ENCODE measurements at regions not wholly inside any gene's neighbourhood (a gene's known extent, or its start where the extent isn't known, plus 50 kb on each side); places are given as distances from the start of the nearest gene placed in this dataset.
"Not testable (repeated sequence)": the region's sequence is repeated elsewhere in the genome, so short reads cannot be mapped to it uniquely, and the experiment has no call there.

DNA sequence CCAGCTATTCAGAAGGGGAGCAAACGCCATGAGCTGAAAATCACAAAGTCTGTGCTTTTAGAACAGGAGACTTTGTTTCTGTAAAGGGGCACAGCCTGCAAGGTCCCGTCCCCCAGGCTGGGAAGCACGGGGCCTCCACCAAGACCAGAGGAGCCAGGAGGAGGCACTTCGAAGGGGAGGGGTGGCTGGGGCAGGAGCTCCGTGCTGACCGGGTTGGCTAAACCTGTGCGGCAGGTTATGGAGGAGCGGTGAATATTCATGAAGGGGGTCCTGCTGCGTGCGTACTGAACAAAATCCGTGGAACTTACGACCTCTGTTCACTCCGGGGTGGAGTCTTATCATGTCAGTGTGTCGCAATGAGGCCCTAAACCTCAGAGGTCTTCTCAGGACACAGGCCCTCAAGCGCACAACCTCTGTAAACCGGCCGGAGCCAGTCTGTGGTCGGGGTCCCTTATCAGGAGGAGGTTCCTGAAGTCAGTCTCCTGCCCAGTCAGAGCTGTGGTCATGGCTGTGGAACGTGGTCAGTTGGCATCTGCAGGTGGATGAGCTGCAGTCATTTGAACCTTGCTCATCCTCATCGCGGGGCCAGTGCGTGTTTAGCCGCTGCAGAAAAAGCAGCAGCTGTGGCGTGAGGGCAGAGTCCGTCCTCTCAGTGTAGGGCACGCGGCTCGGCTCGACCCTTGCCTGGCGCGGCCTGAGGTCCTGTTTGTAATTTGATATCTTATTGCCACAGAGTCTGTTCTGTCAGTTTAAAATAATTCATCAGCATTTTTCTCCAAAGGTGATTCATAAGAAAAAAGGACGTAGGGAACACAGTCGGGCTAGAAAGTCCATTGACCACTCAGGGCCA lies 5507.7 kb upstream of the TPTE start:
- DNase-seq (ENCODE audit: unreplicated experiment); BruUV-seq (replicated peaks); H3K36me3 Mint-ChIP-seq (ENCODE audit: insufficient read depth, unreplicated experiment); H3K27me3 Mint-ChIP-seq (ENCODE audit: insufficient read depth, unreplicated experiment); H3K4me3 Mint-ChIP-seq (ENCODE audit: unreplicated experiment); H3K9me3 Mint-ChIP-seq (ENCODE audit: unreplicated experiment); H3K27ac Mint-ChIP-seq (ENCODE audit: low read depth, unreplicated experiment); H3K4me1 Mint-ChIP-seq (ENCODE audit: insufficient read depth, unreplicated experiment); POLR2A ChIA-PET; CTCF ChIA-PET; intact Hi-C loops (cut with micrococcal nuclease): not testable (repeated sequence)

DNA sequence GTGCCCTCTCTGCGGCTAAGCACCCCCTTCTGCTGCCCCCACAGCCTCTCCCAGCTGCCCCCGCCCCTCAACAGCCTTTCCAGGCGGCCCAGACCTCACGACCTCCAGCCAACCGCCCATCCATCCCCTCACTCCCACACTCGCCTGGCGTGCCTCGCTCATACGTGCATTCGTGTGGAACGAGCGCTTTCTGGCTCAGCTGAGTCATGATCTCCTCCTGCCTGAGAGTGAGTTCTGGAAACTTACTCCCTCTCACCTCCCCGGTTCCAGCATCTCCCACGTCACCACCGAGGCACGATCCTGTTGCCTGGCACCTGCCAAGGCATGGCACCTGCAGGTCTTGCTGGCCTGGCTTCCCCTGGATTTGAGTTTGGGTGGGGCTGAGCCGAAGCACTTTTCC lies 5506.2 kb upstream of the TPTE start:
- H3K9me3 Mint-ChIP-seq (ENCODE audit: unreplicated experiment); CTCF ChIA-PET; H3K4me1 Mint-ChIP-seq (ENCODE audit: insufficient read depth, unreplicated experiment); H3K27ac Mint-ChIP-seq (ENCODE audit: low read depth, unreplicated experiment); H3K36me3 Mint-ChIP-seq (ENCODE audit: insufficient read depth, unreplicated experiment); POLR2A ChIA-PET; BruUV-seq (replicated peaks); H3K27me3 Mint-ChIP-seq (ENCODE audit: insufficient read depth, unreplicated experiment); H3K4me3 Mint-ChIP-seq (ENCODE audit: unreplicated experiment); intact Hi-C loops (cut with micrococcal nuclease); DNase-seq (ENCODE audit: unreplicated experiment): not testable (repeated sequence)

DNA sequence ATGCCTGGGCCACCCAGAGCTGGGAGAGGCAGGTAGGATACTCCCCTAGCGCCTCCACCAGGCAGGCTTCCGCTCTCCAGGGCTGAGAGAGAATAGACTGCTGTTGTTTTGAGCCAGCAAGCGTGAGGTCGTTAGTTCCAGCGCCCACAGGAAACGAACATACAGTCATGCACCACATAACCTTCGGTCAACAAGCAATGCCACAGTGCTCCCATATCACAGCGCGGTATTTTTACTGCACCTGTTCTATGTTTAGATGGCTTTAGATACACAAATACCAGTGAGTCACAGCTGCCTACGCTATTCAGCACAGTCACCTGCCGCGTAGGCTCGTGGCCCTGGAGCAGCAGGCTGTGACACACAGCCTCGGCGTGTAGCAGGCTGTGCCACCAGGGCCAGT lies 5502.3 kb upstream of the TPTE start:
- H3K4me3 Mint-ChIP-seq (ENCODE audit: unreplicated experiment); BruUV-seq (replicated peaks); CTCF ChIA-PET; H3K36me3 Mint-ChIP-seq (ENCODE audit: insufficient read depth, unreplicated experiment); DNase-seq (ENCODE audit: unreplicated experiment); H3K4me1 Mint-ChIP-seq (ENCODE audit: insufficient read depth, unreplicated experiment); H3K9me3 Mint-ChIP-seq (ENCODE audit: unreplicated experiment); H3K27ac Mint-ChIP-seq (ENCODE audit: low read depth, unreplicated experiment); POLR2A ChIA-PET; H3K27me3 Mint-ChIP-seq (ENCODE audit: insufficient read depth, unreplicated experiment); intact Hi-C loops (cut with micrococcal nuclease): not testable (repeated sequence)

- H3K4me3 Mint-ChIP-seq (ENCODE audit: unreplicated experiment); H3K27me3 Mint-ChIP-seq (ENCODE audit: insufficient read depth, unreplicated experiment); H3K36me3 Mint-ChIP-seq (ENCODE audit: insufficient read depth, unreplicated experiment); POLR2A ChIA-PET; H3K9me3 Mint-ChIP-seq (ENCODE audit: unreplicated experiment); H3K4me1 Mint-ChIP-seq (ENCODE audit: insufficient read depth, unreplicated experiment); CTCF ChIA-PET; DNase-seq (ENCODE audit: unreplicated experiment); intact Hi-C loops (cut with micrococcal nuclease); BruUV-seq (replicated peaks); H3K27ac Mint-ChIP-seq (ENCODE audit: low read depth, unreplicated experiment): not testable (repeated sequence)
These were observed 5499.6 kb upstream of the TPTE start for GRCh38 chr21:5021815-5022214.

DNA sequence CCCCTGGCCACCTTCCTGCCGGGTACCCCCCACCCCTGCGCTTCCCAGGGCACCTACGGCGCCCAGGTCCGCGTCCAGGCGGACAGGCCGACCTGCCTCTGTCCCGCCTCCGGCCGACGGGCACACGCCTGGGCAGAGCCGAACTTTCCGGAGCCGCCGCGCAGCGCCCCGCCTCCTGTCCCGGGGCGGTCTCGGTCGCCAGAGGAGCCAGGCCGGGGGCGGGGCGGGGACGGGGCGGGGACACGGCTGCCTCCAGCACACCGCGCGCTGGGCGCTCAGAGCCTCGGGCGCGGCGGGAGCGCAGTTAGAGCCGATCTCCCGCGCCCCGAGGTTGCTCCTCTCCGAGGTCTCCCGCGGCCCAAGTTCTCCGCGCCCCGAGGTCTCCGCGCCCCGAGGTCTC lies 5499.1 kb upstream of the TPTE start:
- DNase-seq (ENCODE audit: unreplicated experiment); POLR2A ChIA-PET; H3K36me3 Mint-ChIP-seq (ENCODE audit: insufficient read depth, unreplicated experiment); BruUV-seq (replicated peaks); H3K4me1 Mint-ChIP-seq (ENCODE audit: insufficient read depth, unreplicated experiment); CTCF ChIA-PET; H3K27ac Mint-ChIP-seq (ENCODE audit: low read depth, unreplicated experiment); H3K27me3 Mint-ChIP-seq (ENCODE audit: insufficient read depth, unreplicated experiment); H3K9me3 Mint-ChIP-seq (ENCODE audit: unreplicated experiment); H3K4me3 Mint-ChIP-seq (ENCODE audit: unreplicated experiment); intact Hi-C loops (cut with micrococcal nuclease): not testable (repeated sequence)

GRCh38 chr21:5022748-5023147 lies 5498.6 kb upstream of the TPTE start:
- POLR2A ChIA-PET; DNase-seq (ENCODE audit: unreplicated experiment); H3K4me1 Mint-ChIP-seq (ENCODE audit: insufficient read depth, unreplicated experiment); H3K9me3 Mint-ChIP-seq (ENCODE audit: unreplicated experiment); H3K27ac Mint-ChIP-seq (ENCODE audit: low read depth, unreplicated experiment); H3K27me3 Mint-ChIP-seq (ENCODE audit: insufficient read depth, unreplicated experiment); CTCF ChIA-PET; H3K36me3 Mint-ChIP-seq (ENCODE audit: insufficient read depth, unreplicated experiment); intact Hi-C loops (cut with micrococcal nuclease); BruUV-seq (replicated peaks); H3K4me3 Mint-ChIP-seq (ENCODE audit: unreplicated experiment): not testable (repeated sequence)

GRCh38 chr21:5035147-5035546 lies 5486.2 kb upstream of the TPTE start:
- intact Hi-C loops (cut with micrococcal nuclease); H3K27ac Mint-ChIP-seq (ENCODE audit: low read depth, unreplicated experiment); H3K9me3 Mint-ChIP-seq (ENCODE audit: unreplicated experiment); H3K4me3 Mint-ChIP-seq (ENCODE audit: unreplicated experiment); H3K27me3 Mint-ChIP-seq (ENCODE audit: insufficient read depth, unreplicated experiment); DNase-seq (ENCODE audit: unreplicated experiment); POLR2A ChIA-PET; BruUV-seq (replicated peaks); H3K4me1 Mint-ChIP-seq (ENCODE audit: insufficient read depth, unreplicated experiment); H3K36me3 Mint-ChIP-seq (ENCODE audit: insufficient read depth, unreplicated experiment); CTCF ChIA-PET: not testable (repeated sequence)

GRCh38 chr21:5035587-5035986 lies 5485.8 kb upstream of the TPTE start:
- H3K9me3 Mint-ChIP-seq (ENCODE audit: unreplicated experiment); BruUV-seq (replicated peaks); DNase-seq (ENCODE audit: unreplicated experiment); CTCF ChIA-PET; H3K27ac Mint-ChIP-seq (ENCODE audit: low read depth, unreplicated experiment); POLR2A ChIA-PET; H3K36me3 Mint-ChIP-seq (ENCODE audit: insufficient read depth, unreplicated experiment); intact Hi-C loops (cut with micrococcal nuclease); H3K27me3 Mint-ChIP-seq (ENCODE audit: insufficient read depth, unreplicated experiment); H3K4me1 Mint-ChIP-seq (ENCODE audit: insufficient read depth, unreplicated experiment); H3K4me3 Mint-ChIP-seq (ENCODE audit: unreplicated experiment): not testable (repeated sequence)

GRCh38 chr21:5037606-5038331 lies 5483.6 kb upstream of the TPTE start:
- POLR2A ChIA-PET; H3K36me3 Mint-ChIP-seq (ENCODE audit: insufficient read depth, unreplicated experiment); BruUV-seq (replicated peaks); H3K27me3 Mint-ChIP-seq (ENCODE audit: insufficient read depth, unreplicated experiment); H3K4me3 Mint-ChIP-seq (ENCODE audit: unreplicated experiment); CTCF ChIA-PET; intact Hi-C loops (cut with micrococcal nuclease); DNase-seq (ENCODE audit: unreplicated experiment); H3K9me3 Mint-ChIP-seq (ENCODE audit: unreplicated experiment); H3K4me1 Mint-ChIP-seq (ENCODE audit: insufficient read depth, unreplicated experiment); H3K27ac Mint-ChIP-seq (ENCODE audit: low read depth, unreplicated experiment): not testable (repeated sequence)

Data from MCF 10A (cell line).